ENCODE measurements at regions not wholly inside any gene's neighbourhood (a gene's known extent, or its start where the extent isn't known, plus 50 kb on each side); places are given as distances from the start of the nearest gene placed in this dataset.
"Not testable (repeated sequence)": the region's sequence is repeated elsewhere in the genome, so short reads cannot be mapped to it uniquely, and the experiment has no call there.

DNA sequence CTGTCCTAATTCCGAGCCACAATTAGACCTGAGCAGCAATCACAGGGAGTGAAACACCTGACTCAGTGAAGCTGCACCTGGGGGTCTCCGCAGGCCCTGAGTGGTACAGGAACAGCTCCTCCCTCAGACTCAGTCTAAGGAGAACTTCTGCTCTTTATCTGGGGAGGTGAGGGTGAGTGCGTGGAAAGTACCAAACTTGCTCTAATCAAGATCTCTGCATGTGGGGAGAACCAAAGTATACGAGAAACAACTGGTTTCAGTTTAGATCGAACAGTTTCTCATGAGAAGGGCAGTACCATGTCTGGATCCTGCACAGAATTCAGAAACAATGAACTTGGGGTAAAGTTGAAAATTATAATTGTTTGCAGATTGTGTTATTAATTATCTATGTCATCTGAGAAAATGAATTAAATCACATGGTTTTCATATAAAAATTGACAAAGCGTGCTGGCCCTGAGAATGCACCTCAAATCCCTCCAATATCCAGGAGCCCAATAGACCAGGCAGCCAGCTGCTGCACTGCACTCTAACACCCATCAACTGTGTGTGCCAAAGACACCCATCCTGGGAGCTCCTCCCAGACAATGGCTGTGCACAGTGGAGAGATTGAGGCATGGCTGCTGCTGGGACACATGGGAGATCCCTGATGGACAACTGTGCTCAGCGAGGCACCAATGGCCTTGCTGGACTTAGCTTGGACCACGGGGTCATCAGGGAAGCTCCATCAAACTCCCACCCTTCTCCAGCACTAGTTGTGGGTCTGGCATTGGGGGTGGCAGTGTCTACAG is 803.8 kb downstream of the TMEM121 start:
- not testable (repeated sequence) for DNase-seq; H3K27ac ChIP-seq; H3K27me3 ChIP-seq (ENCODE audit: insufficient read depth, low read depth, severe bottlenecking); H3K9me3 ChIP-seq (ENCODE audit: severe bottlenecking); H3K36me3 ChIP-seq; H3K4me3 ChIP-seq (ENCODE audit: low read depth, low read length)

GRCh38 chr14:106334428-106335109 is 808.2 kb downstream of the TMEM121 start:
- not testable (repeated sequence) for DNase-seq; H3K4me3 ChIP-seq (ENCODE audit: low read depth, low read length); H3K36me3 ChIP-seq; H3K27ac ChIP-seq; H3K9me3 ChIP-seq (ENCODE audit: severe bottlenecking); H3K27me3 ChIP-seq (ENCODE audit: insufficient read depth, low read depth, severe bottlenecking)

- not testable (repeated sequence) for H3K4me3 ChIP-seq (ENCODE audit: low read depth, low read length); DNase-seq
These were observed 808.7 kb downstream of the TMEM121 start for GRCh38 chr14:106335110-106335429.

DNA sequence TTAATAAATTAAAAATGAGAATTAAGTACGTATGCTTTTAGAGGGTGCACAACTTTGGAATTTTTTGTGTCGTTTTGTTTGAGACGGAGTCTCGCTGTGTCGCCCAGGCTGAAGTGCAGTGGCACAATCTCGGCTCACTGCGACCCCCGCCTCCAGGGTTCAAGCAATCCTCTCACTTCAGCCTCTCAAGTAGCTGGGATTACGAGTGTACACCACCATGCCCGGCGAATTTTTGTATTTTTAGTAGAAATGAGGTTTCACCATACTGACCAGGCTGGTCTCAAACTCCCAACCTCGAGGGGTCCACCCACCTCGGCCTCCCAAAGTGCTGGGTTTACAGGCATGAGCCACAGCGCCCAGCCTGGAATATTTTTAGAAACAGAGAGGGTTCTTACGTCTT is 812.4 kb downstream of the TMEM121 start:
- H3K27me3 ChIP-seq (ENCODE audit: insufficient read depth, low read depth, severe bottlenecking); H3K4me3 ChIP-seq (ENCODE audit: low read depth, low read length); H3K9me3 ChIP-seq (ENCODE audit: severe bottlenecking); H3K36me3 ChIP-seq; H3K27ac ChIP-seq; DNase-seq: not testable (repeated sequence)

More at GRCh38 chr14:106335110-106335429, 808.7 kb downstream of the TMEM121 start:
- not testable (repeated sequence) for H3K36me3 ChIP-seq; H3K27me3 ChIP-seq (ENCODE audit: insufficient read depth, low read depth, severe bottlenecking); H3K9me3 ChIP-seq (ENCODE audit: severe bottlenecking); H3K27ac ChIP-seq

DNA sequence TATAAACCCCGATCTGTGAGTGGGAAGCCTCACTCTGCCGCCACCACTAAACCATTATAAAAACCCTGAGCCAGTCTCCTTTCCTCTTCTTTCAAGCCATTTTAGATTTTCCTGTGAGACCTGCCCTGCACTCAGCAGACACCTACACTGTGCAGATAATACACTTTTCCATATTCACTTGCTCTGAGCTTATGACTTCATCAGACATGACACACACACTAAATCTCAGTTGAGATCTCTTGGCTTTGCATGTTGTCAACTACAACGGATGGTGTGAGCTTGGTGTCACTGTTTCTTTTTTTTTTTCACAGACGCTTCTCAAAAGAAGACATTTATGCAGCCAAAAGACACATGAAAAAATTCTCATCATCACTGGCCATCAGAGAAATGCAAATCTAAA is 814.3 kb downstream of the TMEM121 start:
- not testable (repeated sequence) for H3K27me3 ChIP-seq (ENCODE audit: insufficient read depth, low read depth, severe bottlenecking); H3K36me3 ChIP-seq; H3K9me3 ChIP-seq (ENCODE audit: severe bottlenecking); H3K4me3 ChIP-seq (ENCODE audit: low read depth, low read length); H3K27ac ChIP-seq; DNase-seq

- DNase-seq; H3K36me3 ChIP-seq; H3K27me3 ChIP-seq (ENCODE audit: insufficient read depth, low read depth, severe bottlenecking); H3K27ac ChIP-seq; H3K4me3 ChIP-seq (ENCODE audit: low read depth, low read length); H3K9me3 ChIP-seq (ENCODE audit: severe bottlenecking): not testable (repeated sequence)
These were observed 814.8 kb downstream of the TMEM121 start for GRCh38 chr14:106341161-106341560.

DNA sequence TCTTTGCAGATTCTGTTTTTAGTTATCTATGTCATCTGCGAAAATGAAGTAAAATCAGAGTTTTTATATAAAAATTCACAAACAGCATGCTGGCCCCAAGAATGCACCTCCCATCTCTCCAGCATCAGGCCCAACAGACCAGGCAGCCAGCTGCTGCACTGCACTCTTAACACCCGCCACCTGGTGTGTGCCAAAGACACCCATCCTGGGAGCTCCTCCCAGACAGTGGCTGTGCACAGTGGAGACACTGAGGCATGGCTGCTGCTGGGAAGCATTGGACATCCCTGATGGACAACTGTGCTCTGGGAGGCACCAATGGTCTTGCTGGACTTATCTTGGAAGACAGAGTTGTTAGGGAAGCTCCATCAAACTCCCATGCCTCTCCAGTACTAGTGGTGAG is 817.2 kb downstream of the TMEM121 start:
- Histone ChIP-seq H3K27ac (no peak overlapping the region), H3K4me3 (ENCODE audit: low read depth, low read length) (no peak overlapping the region), H3K27me3 (ENCODE audit: insufficient read depth, low read depth, severe bottlenecking) (peaks cover 9% of the 10 kb centered on the region), H3K9me3 (ENCODE audit: severe bottlenecking) (no peaks in the 10 kb centered on the region), H3K36me3 (no peaks in the 10 kb centered on the region)
- TF ChIP-seq CTCF (IDR thresholded peaks at IDR 0.05; ENCODE audit: low read depth, low read length) = no peak
- DNase-seq = no peak

DNA sequence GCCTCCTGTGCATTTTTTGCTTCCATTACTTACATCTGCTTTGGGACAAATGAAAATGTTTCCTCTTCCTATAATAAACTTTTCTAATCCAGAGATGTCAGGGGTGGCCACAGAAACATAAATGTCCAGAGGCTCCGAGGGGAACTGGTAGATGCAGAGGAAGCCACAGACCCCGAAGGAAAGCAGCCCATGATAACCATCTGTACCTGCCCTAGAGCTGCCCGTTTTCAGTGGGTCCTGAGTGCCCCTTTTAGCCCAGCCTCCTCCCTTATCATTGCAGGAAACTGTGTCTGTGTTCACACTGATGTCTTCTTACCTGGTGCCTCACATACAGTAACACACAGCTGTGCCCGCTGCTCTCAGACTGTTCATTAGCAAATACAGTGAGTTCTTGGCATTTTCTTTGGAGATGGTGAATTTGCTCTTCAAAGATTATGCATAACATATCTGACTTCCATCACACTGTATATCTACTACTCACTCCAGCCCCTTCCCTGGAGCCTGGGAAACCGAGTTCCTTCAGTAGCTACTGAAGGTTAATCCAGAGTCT is 817.8 kb downstream of the TMEM121 start:
- H3K4me3 ChIP-seq (ENCODE audit: low read depth, low read length); DNase-seq; H3K27ac ChIP-seq; H3K27me3 ChIP-seq (ENCODE audit: insufficient read depth, low read depth, severe bottlenecking); H3K9me3 ChIP-seq (ENCODE audit: severe bottlenecking); H3K36me3 ChIP-seq: not testable (repeated sequence)

- not testable (repeated sequence) for DNase-seq; H3K9me3 ChIP-seq (ENCODE audit: severe bottlenecking); H3K4me3 ChIP-seq (ENCODE audit: low read depth, low read length); H3K27ac ChIP-seq; H3K27me3 ChIP-seq (ENCODE audit: insufficient read depth, low read depth, severe bottlenecking); H3K36me3 ChIP-seq
These were observed 818.6 kb downstream of the TMEM121 start for GRCh38 chr14:106344791-106345479.
